Astrocyte of the spinal cord (primary cell): ENCODE measurements at regions not wholly inside any gene's neighbourhood (a gene's known extent, or its start where the extent isn't known, plus 50 kb on each side); places are given as distances from the start of the nearest gene placed in this dataset.

Experiments used
- DNase-seq: peaks from one replicate; pipeline ENCODE4 v3.0.0; 2011; ENCODE audit warnings: low read depth, low spot score
- H3K4me3 ChIP-seq: 2 replicates; pipeline ENCODE4 v1.5.1; 2011; ENCODE audit warnings: low read depth, mild to moderate bottlenecking, low read length, moderate library complexity
- in situ Hi-C: cut with HindIII; loops from 2 replicates; pipeline ENCODE4 v1.10.0; 2017; ENCODE audit warnings: low sequenced_read_pairs
- TF ChIP-seq, protein P1 (sequence below): IDR thresholded peaks from 2 replicates; pipeline ENCODE4 v1.5.1; 2012; ENCODE audit warnings: low read depth, mild to moderate bottlenecking, low read length, inconsistent platforms

DNA sequence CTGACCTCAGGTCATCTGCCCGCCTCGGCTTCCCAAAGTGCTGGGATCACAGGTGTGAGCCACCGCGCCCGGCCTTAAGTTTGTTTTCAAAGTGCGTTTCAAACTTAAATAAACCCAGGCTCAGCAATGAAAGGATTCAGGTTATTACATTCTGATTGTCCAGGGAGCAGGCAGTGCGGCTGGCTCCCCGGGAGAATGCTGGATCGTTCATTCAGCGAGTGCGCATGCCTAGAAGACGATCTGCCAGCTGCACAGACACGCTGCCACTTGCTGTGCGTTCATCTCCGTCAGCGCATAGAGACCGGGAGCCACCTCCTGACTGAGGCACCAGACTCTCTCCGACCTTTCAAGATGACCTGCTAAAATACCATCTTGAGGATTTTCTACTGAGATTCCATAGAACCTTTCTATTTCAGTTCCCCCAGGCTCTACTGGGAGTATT, 163.9 kb upstream of the ZNF217 start:
- in situ Hi-C loops: no loop called here
- TF ChIP-seq, protein P1, sequence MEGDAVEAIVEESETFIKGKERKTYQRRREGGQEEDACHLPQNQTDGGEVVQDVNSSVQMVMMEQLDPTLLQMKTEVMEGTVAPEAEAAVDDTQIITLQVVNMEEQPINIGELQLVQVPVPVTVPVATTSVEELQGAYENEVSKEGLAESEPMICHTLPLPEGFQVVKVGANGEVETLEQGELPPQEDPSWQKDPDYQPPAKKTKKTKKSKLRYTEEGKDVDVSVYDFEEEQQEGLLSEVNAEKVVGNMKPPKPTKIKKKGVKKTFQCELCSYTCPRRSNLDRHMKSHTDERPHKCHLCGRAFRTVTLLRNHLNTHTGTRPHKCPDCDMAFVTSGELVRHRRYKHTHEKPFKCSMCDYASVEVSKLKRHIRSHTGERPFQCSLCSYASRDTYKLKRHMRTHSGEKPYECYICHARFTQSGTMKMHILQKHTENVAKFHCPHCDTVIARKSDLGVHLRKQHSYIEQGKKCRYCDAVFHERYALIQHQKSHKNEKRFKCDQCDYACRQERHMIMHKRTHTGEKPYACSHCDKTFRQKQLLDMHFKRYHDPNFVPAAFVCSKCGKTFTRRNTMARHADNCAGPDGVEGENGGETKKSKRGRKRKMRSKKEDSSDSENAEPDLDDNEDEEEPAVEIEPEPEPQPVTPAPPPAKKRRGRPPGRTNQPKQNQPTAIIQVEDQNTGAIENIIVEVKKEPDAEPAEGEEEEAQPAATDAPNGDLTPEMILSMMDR: no peak
- no peak for DNase-seq
- no peak overlapping the region for H3K4me3 ChIP-seq

DNA sequence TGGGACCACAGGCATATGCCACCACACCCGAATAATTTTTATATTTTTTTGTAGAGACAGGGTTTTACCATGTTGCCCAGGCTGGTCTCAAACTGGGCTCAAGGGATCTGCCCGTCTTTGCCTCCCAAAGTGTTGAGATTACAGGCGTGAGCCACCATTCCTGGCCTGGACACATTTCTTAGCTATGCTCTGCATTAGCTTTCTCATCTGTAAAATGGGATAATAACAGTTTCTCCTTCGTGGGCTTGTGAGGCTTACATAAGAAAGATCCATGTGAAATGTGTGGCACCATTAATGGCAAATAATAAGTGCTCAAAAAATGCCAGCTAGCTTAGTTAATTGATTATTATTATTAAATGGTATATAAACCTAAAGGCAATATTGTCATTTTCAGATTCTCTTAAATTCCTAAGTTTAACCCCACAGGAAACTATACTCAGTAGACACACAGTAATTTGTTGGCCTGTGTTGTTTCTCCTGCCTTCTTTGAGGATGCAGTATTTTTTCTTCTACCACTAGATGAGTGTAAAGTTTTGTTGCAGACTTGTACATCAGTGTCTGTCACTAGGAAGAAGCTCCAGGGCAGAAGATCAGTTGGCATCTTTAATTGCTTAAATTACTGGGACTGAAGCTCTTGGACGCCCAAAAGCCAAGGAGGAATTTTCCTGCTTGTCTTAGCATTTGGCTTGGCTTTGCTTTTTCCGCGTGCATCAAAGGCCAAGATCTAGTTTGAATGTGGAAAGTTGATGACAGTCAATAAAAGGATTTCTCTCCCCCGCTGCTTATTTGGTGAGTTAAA, 162.3 kb upstream of the ZNF217 start:
- no peak for DNase-seq
- in situ Hi-C loops: no loop called here
- TF ChIP-seq, protein P1: no peak

DNA sequence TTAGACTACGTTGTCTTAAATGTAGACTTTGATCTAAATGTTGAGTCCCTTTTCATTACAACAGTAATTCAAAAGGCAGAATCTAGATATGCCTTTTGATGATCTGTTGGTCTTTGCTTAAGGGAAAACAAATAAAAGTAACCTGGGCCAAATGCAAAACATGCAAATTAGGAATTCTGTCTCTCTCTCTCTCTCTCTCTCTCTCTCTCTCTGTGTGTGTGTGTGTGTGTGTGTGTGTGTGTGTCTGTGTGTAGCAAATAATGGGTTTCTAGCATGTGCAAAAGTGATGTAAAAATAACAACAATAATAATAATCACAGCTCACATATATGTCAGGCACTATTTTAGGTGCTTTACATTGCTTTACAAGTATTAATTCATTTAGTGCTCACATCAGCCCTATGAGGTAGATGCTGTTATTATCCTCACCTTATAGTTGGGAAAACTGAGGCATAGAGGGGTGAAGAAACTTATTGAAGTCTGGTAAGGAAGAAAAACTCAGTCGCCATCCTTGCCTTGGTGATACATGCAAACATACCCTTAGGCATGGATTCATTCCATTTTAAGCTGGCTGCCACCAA, 160.3 kb upstream of the ZNF217 start:
- no peak overlapping the region for H3K4me3 ChIP-seq
- DNase-seq: no peak
- in situ Hi-C loops: no loop called here
- TF ChIP-seq, protein P1: no peak

More for the DNA sequence above, 162.3 kb upstream of the ZNF217 start:
- no peak overlapping the region for H3K4me3 ChIP-seq

DNA sequence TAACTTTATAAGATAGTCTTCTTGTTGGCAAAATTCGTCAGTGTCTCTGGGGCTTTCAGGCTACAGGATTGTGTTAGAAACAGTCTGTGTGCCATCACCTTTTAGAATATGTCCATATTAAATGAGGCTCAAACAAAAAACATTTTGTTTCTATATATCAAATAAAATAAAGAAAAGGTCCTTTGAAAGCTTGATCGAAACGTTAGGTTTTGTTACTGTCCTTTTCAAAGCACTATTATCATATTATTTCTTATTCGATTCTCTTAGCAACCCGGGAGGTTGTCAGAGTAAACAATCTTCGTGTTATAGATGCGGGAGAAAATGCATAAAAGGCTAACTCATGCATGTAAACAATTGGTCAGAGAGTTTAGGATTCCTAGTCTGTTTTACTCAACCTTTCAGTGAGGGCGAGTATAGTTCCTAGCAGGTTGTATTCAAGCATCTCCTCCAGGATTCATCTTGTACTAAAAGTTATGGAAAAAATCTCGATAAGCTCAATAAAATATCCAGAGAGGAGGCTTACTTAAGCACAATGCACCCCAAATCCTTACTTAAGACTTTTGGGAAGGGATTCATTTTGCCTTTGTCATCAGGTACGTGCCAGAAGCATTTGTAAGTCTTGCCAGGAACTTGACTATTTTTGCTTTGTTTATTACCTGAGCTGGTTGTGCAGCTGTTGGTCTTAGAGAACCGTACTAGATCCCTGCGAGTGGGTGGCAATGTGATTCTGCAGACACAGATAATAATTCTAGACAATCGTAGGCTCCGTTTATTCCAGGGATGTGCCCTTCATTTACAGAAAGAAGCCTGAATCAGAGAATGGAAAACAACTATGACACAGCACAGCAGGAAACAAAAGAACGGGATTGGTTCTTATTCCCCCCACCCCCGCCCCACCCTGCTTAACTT, 159.6 kb upstream of the ZNF217 start:
- TF ChIP-seq, protein P1: no peak
- no peak overlapping the region for H3K4me3 ChIP-seq
- peak; percentile 57 for DNase-seq
- in situ Hi-C loops: no loop called here

DNA sequence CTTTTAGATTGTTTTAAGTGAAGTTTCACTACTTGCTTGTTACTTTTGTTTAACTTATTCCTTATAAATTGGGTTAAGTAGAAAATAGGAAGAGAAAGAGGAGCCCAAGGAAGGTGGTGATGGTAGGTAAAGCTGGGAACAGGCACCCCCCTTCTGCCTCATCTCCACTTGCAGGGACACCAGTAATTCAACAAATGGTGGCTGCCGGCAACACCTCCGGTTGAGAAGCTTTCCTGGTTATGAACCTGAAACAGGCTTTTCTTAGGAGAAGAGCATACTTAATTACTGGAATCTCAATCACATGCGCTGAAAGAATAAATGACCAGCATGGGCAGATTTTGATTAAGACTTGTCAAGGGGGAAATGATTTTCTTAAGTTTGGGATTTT, 158.9 kb upstream of the ZNF217 start:
- no peak overlapping the region for H3K4me3 ChIP-seq
- DNase-seq: no peak
- in situ Hi-C loops: no loop called here
- TF ChIP-seq, protein P1: no peak

DNA sequence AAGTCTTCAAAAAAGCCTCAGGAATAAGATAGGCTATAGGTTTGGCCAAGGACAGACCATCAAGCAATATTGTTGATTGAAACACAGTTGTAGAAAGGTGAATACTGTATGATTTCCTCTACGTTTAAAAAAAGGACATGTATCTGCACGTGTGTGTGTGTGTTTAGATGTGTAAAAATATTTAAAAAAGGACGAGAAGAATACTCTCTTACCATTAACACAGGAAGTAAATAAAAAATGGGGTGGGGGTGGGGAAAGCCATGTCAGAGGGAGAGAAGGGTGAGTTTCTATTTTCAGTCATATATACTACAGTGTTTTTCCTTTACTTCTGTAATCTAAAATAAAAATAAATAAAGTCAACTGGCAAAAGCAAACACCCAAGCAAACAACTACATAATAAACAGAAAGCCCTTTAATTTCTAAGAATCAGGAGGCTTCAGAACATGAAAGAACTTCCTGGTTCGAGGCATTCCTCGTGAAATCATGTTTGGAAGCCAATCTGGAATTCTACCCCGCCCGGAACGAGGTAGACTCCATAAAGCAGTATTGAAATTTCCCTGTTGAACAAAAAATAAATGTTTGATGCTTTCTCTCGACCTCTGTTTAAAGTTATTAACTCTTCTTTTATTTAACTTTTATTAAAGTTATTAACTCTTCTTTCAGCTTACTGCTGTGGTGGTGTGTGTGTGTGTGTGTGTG, 158.1 kb upstream of the ZNF217 start:
- TF ChIP-seq, protein P1: no peak
- no peak for DNase-seq
- no peak overlapping the region for H3K4me3 ChIP-seq
- in situ Hi-C loops: no loop called here
